ENCODE measurements at regions not wholly inside any gene's neighbourhood (a gene's known extent, or its start where the extent isn't known, plus 50 kb on each side); places are given as distances from the start of the nearest gene placed in this dataset.

DNA sequence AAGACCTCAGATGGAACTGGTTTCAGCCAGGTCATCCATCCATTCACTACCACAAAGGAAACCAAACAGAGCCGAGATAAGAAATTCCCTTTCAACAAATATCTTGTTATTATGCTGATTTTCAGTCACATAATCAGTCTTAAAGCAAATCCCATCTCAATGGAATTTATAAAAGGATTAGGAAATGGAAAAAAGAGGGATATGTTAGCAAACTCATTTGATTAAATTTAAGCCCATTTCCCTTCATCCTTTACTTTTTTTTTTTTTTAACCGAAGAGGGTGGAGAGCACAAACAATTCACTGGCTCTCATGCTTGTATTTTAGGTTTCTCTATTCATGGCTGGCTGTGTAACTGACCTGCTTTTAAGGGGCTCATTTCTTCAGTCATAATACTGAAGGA is 109.0 kb upstream of the GATA6 start:
- CTCF ChIA-PET (ENCODE audit: low intra/inter-chr PET ratio, low total read pairs) = no interaction called here
- Histone ChIP-seq H3K4me2 (ENCODE audit: low read depth, low read length) (peak overlapping the region; percentile 34), H2AFZ (ENCODE audit: low read length) (no peak overlapping the region), H3K9me3 (ENCODE audit: low read length) (no peaks in the 10 kb centered on the region), H3K27me3 (ENCODE audit: control insufficient read depth in 1 of 2, insufficient read depth in 2 of 2, low read length in 2 of 2) (no peaks in the 10 kb centered on the region; a peak in 1 of 5 replicates), H3K4me1 (ENCODE audit: insufficient read depth, low read length) (peaks cover 59% of the 10 kb centered on the region), H3K36me3 (replicated peaks in 1 of 2; ENCODE audit: control insufficient read depth in 1 of 2, insufficient read depth in 2 of 2, low read length in 2 of 2) (no peaks in the 10 kb centered on the region), H3K4me3 (replicated peaks in 1 of 3; ENCODE audit: insufficient read depth in 1 of 3, low read depth in 2 of 3, low read length in 3 of 3) (no peak overlapping the region), H4K20me1 (ENCODE audit: insufficient read depth, low read length) (no peaks in the 10 kb centered on the region), H3K79me2 (ENCODE audit: insufficient read depth, low read length) (no peaks in the 10 kb centered on the region), H3K9ac (ENCODE audit: insufficient read depth, low read depth, low read length) (no peak overlapping the region), H3K27ac (ENCODE audit: extremely low read length, insufficient read depth, low read length) (no peak overlapping the region)
- TF ChIP-seq ARNT2 (CRISPR knock-in tag; IDR thresholded peaks at IDR 0.05; ENCODE audit: low read depth) (no peak), ZNF547 (CRISPR knock-in tag; IDR thresholded peaks at IDR 0.05) (no peak), HDAC1 (CRISPR knock-in tag; IDR thresholded peaks at IDR 0.05) (no peak), ETV5 (CRISPR knock-in tag; IDR thresholded peaks at IDR 0.05; ENCODE audit: borderline replicate concordance) (no peak), CENPX (CRISPR knock-in tag; IDR thresholded peaks at IDR 0.05) (no peak), ZKSCAN1 (IDR thresholded peaks at IDR 0.05; ENCODE audit: low read length) (no peak), ZNF781 (CRISPR knock-in tag; IDR thresholded peaks at IDR 0.05; ENCODE audit: borderline replicate concordance, not compliant biosample characterization) (no peak), HNRNPLL (IDR thresholded peaks at IDR 0.05; ENCODE audit: low read depth, low read length, poor library complexity, severe bottlenecking) (no peak), ZNF136 (CRISPR knock-in tag; IDR thresholded peaks at IDR 0.05; ENCODE audit: low read depth) (no peak)
- WGBS (ENCODE audit: low lambda C conversion rate) = 15% methylated on average over 2 of the region's 2 CpGs
- POLR2A ChIA-PET = no interaction called here
- intact Hi-C loops (cut with micrococcal nuclease; ENCODE audit: unreplicated experiment) (no loop called here), in situ Hi-C loops (cut with HindIII; ENCODE audit: extremely low pct_ligation_motif_present, low pct_unique_long_range_greater_than_20kb) (no loop called here)
- FAIRE-seq (no peak), DNase-seq (ENCODE audit: low spot score) (no peak), ATAC-seq (no peak)
- BruUV-seq (replicated peaks) = no TSS peak

DNA sequence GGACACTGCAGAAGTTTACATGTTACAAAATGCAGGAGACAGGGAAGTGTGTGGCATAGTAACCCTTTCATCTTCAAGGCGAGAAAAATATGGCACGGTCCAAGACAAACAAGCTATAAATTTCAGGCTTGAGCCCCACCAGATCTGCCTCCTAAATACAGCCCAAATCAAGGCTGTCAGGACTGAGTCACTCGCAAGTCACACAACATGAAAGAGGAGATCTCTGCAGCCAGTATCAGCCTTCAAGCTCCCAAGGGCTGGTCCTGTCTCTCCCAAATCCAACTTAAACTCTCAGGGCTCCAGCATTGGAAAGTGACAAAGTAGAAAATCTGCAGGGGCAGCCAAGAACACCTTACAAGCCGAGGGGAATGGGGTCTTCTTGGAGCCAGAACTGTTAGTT is 106.3 kb upstream of the GATA6 start:
- no TSS peak for BruUV-seq (replicated peaks)
- ATAC-seq = no peak
- CTCF ChIA-PET (ENCODE audit: low intra/inter-chr PET ratio, low total read pairs) = no interaction called here

More for the DNA sequence above, 106.3 kb upstream of the GATA6 start:
- Histone ChIP-seq H3K27ac (ENCODE audit: extremely low read length, insufficient read depth, low read length) (no peak overlapping the region), H3K27me3 (ENCODE audit: control insufficient read depth in 1 of 2, insufficient read depth in 2 of 2, low read length in 2 of 2) (no peaks in the 10 kb centered on the region; a peak in 1 of 5 replicates), H2AFZ (ENCODE audit: low read length) (no peak overlapping the region), H3K9me3 (ENCODE audit: low read length) (no peaks in the 10 kb centered on the region), H4K20me1 (ENCODE audit: insufficient read depth, low read length) (no peaks in the 10 kb centered on the region), H3K4me2 (ENCODE audit: low read depth, low read length) (no peak overlapping the region), H3K9ac (ENCODE audit: insufficient read depth, low read depth, low read length) (no peak overlapping the region), H3K79me2 (ENCODE audit: insufficient read depth, low read length) (no peaks in the 10 kb centered on the region), H3K36me3 (replicated peaks in 1 of 2; ENCODE audit: control insufficient read depth in 1 of 2, insufficient read depth in 2 of 2, low read length in 2 of 2) (no peaks in the 10 kb centered on the region), H3K4me3 (replicated peaks in 1 of 3; ENCODE audit: insufficient read depth in 1 of 3, low read depth in 2 of 3, low read length in 3 of 3) (no peak overlapping the region), H3K4me1 (ENCODE audit: insufficient read depth, low read length) (peaks cover 44% of the 10 kb centered on the region)
- intact Hi-C loops (cut with micrococcal nuclease; ENCODE audit: unreplicated experiment) = no loop called here
- no peak for FAIRE-seq
- DNase-seq (ENCODE audit: low spot score) = no peak
- POLR2A ChIA-PET = no interaction called here
- in situ Hi-C loops (cut with HindIII; ENCODE audit: extremely low pct_ligation_motif_present, low pct_unique_long_range_greater_than_20kb) = no loop called here
- TF ChIP-seq ZNF367 (CRISPR knock-in tag; IDR thresholded peaks at IDR 0.05; ENCODE audit: borderline replicate concordance) (no peak), GATAD1 (CRISPR knock-in tag; IDR thresholded peaks at IDR 0.05) (no peak), SIN3B (IDR thresholded peaks at IDR 0.05; ENCODE audit: low read length) (no peak), PAF1 (CRISPR knock-in tag; IDR thresholded peaks at IDR 0.05) (no peak), PCBP2 (optimal IDR thresholded peaks at IDR 0.05; ENCODE audit: low read depth, low read length, poor library complexity, severe bottlenecking) (no peak), ZNF253 (CRISPR knock-in tag; IDR thresholded peaks at IDR 0.05; ENCODE audit: borderline replicate concordance) (no peak), NKX3-1 (CRISPR knock-in tag; IDR thresholded peaks at IDR 0.05) (no peak), AHR (CRISPR knock-in tag; IDR thresholded peaks at IDR 0.05) (no peak), REPIN1 (CRISPR knock-in tag; IDR thresholded peaks at IDR 0.05; ENCODE audit: borderline replicate concordance, low read depth) (no peak)
- TF ChIP-seq, protein P1, sequence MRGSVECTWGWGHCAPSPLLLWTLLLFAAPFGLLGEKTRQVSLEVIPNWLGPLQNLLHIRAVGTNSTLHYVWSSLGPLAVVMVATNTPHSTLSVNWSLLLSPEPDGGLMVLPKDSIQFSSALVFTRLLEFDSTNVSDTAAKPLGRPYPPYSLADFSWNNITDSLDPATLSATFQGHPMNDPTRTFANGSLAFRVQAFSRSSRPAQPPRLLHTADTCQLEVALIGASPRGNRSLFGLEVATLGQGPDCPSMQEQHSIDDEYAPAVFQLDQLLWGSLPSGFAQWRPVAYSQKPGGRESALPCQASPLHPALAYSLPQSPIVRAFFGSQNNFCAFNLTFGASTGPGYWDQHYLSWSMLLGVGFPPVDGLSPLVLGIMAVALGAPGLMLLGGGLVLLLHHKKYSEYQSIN (CRISPR knock-in tag; IDR thresholded peaks at IDR 0.05; ENCODE audit: borderline replicate concordance) = no peak
- WGBS (ENCODE audit: low lambda C conversion rate) = 12% methylated on average over 3 of the region's 4 CpGs
